ENCODE measurements at regions not wholly inside any gene's neighbourhood (a gene's known extent, or its start where the extent isn't known, plus 50 kb on each side); places are given as distances from the start of the nearest gene placed in this dataset.

- TF ChIP-seq CTCF (IDR thresholded peaks at IDR 0.05; ENCODE audit: low read length) = no peak
- TF ChIP-seq EZH2 (optimal IDR thresholded peaks at IDR 0.05; ENCODE audit: low read depth, low read length) = no peak
- no peak for TF ChIP-seq EZH2phosphoT487 (IDR thresholded peaks at IDR 0.05; ENCODE audit: low read length)
Measured at GRCh38 chr5:61995486-61995885, 310.5 kb upstream of the KIF2A start.
